PC-3 (cell line): ENCODE measurements at regions not wholly inside any gene's neighbourhood (a gene's known extent, or its start where the extent isn't known, plus 50 kb on each side); places are given as distances from the start of the nearest gene placed in this dataset.
"Not testable (repeated sequence)": the region's sequence is repeated elsewhere in the genome, so short reads cannot be mapped to it uniquely, and the experiment has no call there.

Experiments used
- CTCF ChIP-seq: fragments of 300-600 bp; sonication (generic); conservative IDR thresholded peaks from 2 replicates; pipeline ENCODE4 v1.5.1; 2017; ENCODE audit warnings: antibody characterized with exemption, low read depth, mild to moderate bottlenecking, low read length
- EZH2phosphoT487 ChIP-seq: fragments of 300-600 bp; sonication (generic); IDR thresholded peaks from 2 replicates; pipeline ENCODE4 v1.6.1; 2018; ENCODE audit warnings: mild to moderate bottlenecking, antibody characterized with exemption, low read length, borderline replicate concordance

- not testable (repeated sequence) for TF ChIP-seq CTCF, EZH2phosphoT487
Observed at GRCh38 chr11:112539281-112539555, 278.6 kb upstream of the PLET1 start.
